ENCODE measurements at regions not wholly inside any gene's neighbourhood (a gene's known extent, or its start where the extent isn't known, plus 50 kb on each side); places are given as distances from the start of the nearest gene placed in this dataset.

DNA sequence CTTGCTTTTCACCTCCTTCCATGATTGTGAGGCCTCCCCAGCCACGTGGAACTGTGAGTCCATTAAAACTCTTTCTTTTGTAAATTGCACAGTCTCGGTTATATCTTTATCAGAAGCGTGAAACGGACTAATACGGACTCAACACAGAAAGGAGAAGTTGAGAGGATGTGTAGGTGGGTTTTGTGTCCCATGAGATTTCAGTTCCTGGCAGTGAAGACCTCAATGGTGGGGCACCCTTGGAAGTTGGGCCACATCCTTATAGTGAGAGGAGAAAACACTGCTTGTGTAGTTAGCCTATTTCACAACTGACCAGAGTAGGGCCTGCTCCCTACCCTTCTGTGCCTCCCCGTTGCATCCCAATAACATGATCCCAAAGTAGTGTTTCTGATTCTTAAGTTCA lies 98.9 kb upstream of the TNC start:
- Mint-ChIP-seq H3K27me3 (peaks cover 11% of the 10 kb centered on the region), H3K4me3 (no peak overlapping the region)

GRCh38 chr9:115220319-115221005 lies 102.5 kb upstream of the TNC start:
- H3K9me3 Mint-ChIP-seq = no peaks in the 10 kb centered on the region
- ATAC-seq (ENCODE audit: low read depth) = no peak
- POLR2A ChIA-PET = no interaction called here
- no peak for DNase-seq
- peaks cover 5% of the 10 kb centered on the region for H3K27me3 Mint-ChIP-seq
- no peak overlapping the region for H3K27ac Mint-ChIP-seq
- H3K4me1 Mint-ChIP-seq = no peaks in the 10 kb centered on the region
- no peaks in the 10 kb centered on the region for H3K36me3 Mint-ChIP-seq
- H3K4me3 Mint-ChIP-seq = no peak overlapping the region

More for the DNA sequence above, 98.9 kb upstream of the TNC start:
- no peaks in the 10 kb centered on the region for H3K9me3 Mint-ChIP-seq
- POLR2A ChIA-PET = no interaction called here
- no peak for DNase-seq
- H3K4me1 Mint-ChIP-seq = no peaks in the 10 kb centered on the region
- ATAC-seq (ENCODE audit: low read depth) = no peak
- no peaks in the 10 kb centered on the region for H3K36me3 Mint-ChIP-seq
- no peak overlapping the region for H3K27ac Mint-ChIP-seq

GRCh38 chr9:115223471-115223870 lies 105.5 kb upstream of the TNC start:
- no peak overlapping the region for H3K4me3 Mint-ChIP-seq
- POLR2A ChIA-PET = no interaction called here
- no peaks in the 10 kb centered on the region for H3K4me1 Mint-ChIP-seq
- no peak overlapping the region for H3K27ac Mint-ChIP-seq
- H3K36me3 Mint-ChIP-seq = no peaks in the 10 kb centered on the region
- DNase-seq (no peak), ATAC-seq (ENCODE audit: low read depth) (no peak)
- no peaks in the 10 kb centered on the region for H3K9me3 Mint-ChIP-seq
- H3K27me3 Mint-ChIP-seq = peaks cover 2% of the 10 kb centered on the region

GRCh38 chr9:115225459-115226116 lies 107.6 kb upstream of the TNC start:
- H3K4me1 Mint-ChIP-seq = no peaks in the 10 kb centered on the region
- H3K9me3 Mint-ChIP-seq = no peaks in the 10 kb centered on the region
- no peak overlapping the region for H3K27ac Mint-ChIP-seq
- DNase-seq (no peak), ATAC-seq (ENCODE audit: low read depth) (no peak)
- no peak overlapping the region for H3K4me3 Mint-ChIP-seq
- H3K36me3 Mint-ChIP-seq = no peaks in the 10 kb centered on the region
- POLR2A ChIA-PET = no interaction called here
- peaks cover 2% of the 10 kb centered on the region for H3K27me3 Mint-ChIP-seq

- no peak for DNase-seq
- no peak for ATAC-seq (ENCODE audit: low read depth)
- Mint-ChIP-seq H3K9me3 (no peaks in the 10 kb centered on the region), H3K36me3 (no peaks in the 10 kb centered on the region), H3K27me3 (peaks cover 6% of the 10 kb centered on the region), H3K4me1 (no peaks in the 10 kb centered on the region), H3K27ac (no peak overlapping the region), H3K4me3 (no peak overlapping the region)
- POLR2A ChIA-PET = no interaction called here
These were observed 108.2 kb upstream of the TNC start for GRCh38 chr9:115226152-115226551.

- Mint-ChIP-seq H3K4me1 (no peaks in the 10 kb centered on the region), H3K9me3 (no peaks in the 10 kb centered on the region), H3K4me3 (no peak overlapping the region), H3K36me3 (no peaks in the 10 kb centered on the region), H3K27ac (no peak overlapping the region), H3K27me3 (peaks cover 4% of the 10 kb centered on the region)
- ATAC-seq (ENCODE audit: low read depth) (no peak), DNase-seq (no peak)
- POLR2A ChIA-PET = no interaction called here
These were observed 111.5 kb upstream of the TNC start for GRCh38 chr9:115229496-115229895.

DNA sequence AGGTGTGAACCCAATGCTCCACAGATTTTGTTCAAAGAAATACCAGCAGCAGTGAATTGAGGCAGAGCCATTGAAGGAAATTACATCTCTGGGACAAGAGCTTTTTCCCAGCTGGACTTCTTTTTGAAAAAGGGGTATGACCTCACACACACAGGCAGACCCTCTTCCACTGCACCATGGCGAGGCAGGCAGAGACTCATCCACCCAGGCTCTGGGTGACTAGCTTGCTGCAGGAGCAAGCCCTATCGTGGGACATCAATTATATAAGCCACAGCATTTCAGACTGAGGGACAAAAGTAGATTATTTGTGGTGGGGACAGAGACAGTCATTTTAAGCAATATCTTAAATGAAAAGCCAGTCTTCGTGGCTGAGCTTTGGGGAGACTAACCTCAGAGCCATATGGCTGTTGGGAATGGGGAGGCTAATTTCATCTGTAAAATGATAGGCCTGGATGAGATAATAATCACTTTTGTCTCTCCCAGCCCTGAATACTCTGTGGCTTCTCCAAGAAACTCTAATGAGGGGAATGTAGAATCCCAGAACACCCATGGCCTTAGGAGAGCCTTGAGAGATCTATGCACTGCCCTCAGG lies 113.1 kb upstream of the TNC start:
- H3K9me3 Mint-ChIP-seq = no peaks in the 10 kb centered on the region
- no peak overlapping the region for H3K4me3 Mint-ChIP-seq
- H3K27ac Mint-ChIP-seq = no peak overlapping the region
- POLR2A ChIA-PET = no interaction called here
- ATAC-seq (ENCODE audit: low read depth) (no peak), DNase-seq (no peak)
- H3K27me3 Mint-ChIP-seq = peaks cover 10% of the 10 kb centered on the region
- no peaks in the 10 kb centered on the region for H3K4me1 Mint-ChIP-seq
- H3K36me3 Mint-ChIP-seq = no peaks in the 10 kb centered on the region

GRCh38 chr9:115232181-115232774 lies 114.3 kb upstream of the TNC start:
- no peaks in the 10 kb centered on the region for H3K36me3 Mint-ChIP-seq
- no peak overlapping the region for H3K27ac Mint-ChIP-seq
- no peaks in the 10 kb centered on the region for H3K4me1 Mint-ChIP-seq
- no peak for DNase-seq
- H3K27me3 Mint-ChIP-seq = peaks cover 12% of the 10 kb centered on the region
- no peak for ATAC-seq (ENCODE audit: low read depth)
- POLR2A ChIA-PET = no interaction called here
- no peaks in the 10 kb centered on the region for H3K9me3 Mint-ChIP-seq
- H3K4me3 Mint-ChIP-seq = no peak overlapping the region

GRCh38 chr9:115234094-115234493 lies 116.1 kb upstream of the TNC start:
- Mint-ChIP-seq H3K27me3 (peaks cover 16% of the 10 kb centered on the region), H3K36me3 (no peaks in the 10 kb centered on the region), H3K27ac (no peak overlapping the region), H3K4me1 (no peaks in the 10 kb centered on the region), H3K4me3 (no peak overlapping the region), H3K9me3 (no peaks in the 10 kb centered on the region)
- POLR2A ChIA-PET = no interaction called here
- DNase-seq (no peak), ATAC-seq (ENCODE audit: low read depth) (no peak)

GRCh38 chr9:115235221-115235620 lies 117.3 kb upstream of the TNC start:
- POLR2A ChIA-PET = no interaction called here
- no peak overlapping the region for H3K4me3 Mint-ChIP-seq
- no peaks in the 10 kb centered on the region for H3K9me3 Mint-ChIP-seq
- peaks cover 16% of the 10 kb centered on the region for H3K27me3 Mint-ChIP-seq
- ATAC-seq (ENCODE audit: low read depth) (no peak), DNase-seq (no peak)
- no peaks in the 10 kb centered on the region for H3K4me1 Mint-ChIP-seq
- no peak overlapping the region for H3K27ac Mint-ChIP-seq
- no peaks in the 10 kb centered on the region for H3K36me3 Mint-ChIP-seq

DNA sequence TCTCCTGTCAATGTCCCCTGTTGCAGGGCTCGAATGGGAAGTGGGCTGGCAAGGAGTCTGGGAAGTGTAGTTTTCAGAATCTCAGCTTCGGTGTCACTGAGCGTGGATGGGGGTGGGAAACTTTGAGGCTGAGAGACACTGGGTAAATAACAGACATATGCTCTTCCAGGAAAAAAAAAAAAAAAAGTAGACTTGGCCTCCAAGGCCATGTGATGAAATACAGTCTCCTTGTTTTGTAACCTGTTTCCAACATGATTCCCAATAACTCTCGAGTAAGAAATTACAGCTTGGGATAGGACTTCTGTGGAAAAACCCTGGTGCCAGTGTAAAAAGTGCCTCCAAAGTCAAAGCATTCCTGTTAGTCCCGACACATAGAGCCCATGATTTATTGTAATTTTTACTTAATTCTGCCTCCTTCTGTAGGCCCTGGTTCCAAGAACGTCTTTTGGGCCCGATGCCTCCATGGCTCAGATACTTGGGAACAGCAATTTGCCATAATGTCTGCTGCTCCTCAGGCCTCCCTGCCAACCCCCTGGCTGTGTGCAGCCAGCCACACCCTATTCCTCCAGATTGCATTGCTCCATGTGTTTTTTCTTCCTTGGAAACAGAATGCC lies 119.5 kb upstream of the TNC start:
- no peak for ATAC-seq (ENCODE audit: low read depth)
- H3K27ac Mint-ChIP-seq = no peak overlapping the region
- H3K4me3 Mint-ChIP-seq = no peak overlapping the region
- no peak for DNase-seq
- no peaks in the 10 kb centered on the region for H3K9me3 Mint-ChIP-seq
- peaks cover 12% of the 10 kb centered on the region for H3K27me3 Mint-ChIP-seq
- no peaks in the 10 kb centered on the region for H3K36me3 Mint-ChIP-seq
- POLR2A ChIA-PET = no interaction called here
- H3K4me1 Mint-ChIP-seq = no peaks in the 10 kb centered on the region

DNA sequence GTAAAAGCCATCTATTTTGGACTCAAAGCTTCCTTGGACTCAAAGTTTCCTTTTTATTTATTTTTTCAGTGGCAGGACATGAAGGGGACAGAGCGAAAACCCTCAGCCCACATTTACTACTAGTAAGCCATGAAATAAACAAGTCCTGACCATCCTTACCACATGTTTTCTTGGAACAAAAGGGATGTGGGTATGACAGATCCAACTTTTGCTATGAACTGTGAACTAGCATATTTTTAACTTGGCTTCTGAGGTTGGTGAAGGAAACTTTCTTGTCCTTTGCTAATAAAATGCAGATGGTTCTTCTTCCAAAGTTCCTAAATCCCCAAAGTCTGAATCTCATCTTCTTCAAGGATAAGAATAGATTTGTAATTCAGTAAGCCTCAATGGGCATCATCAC lies 122.7 kb upstream of the TNC start:
- Mint-ChIP-seq H3K27ac (no peak overlapping the region), H3K4me1 (no peaks in the 10 kb centered on the region), H3K4me3 (no peak overlapping the region), H3K27me3 (peaks cover 9% of the 10 kb centered on the region), H3K36me3 (no peaks in the 10 kb centered on the region), H3K9me3 (no peaks in the 10 kb centered on the region)
- DNase-seq (no peak), ATAC-seq (ENCODE audit: low read depth) (no peak)
- POLR2A ChIA-PET = no interaction called here

GRCh38 chr9:115241641-115242040 lies 123.7 kb upstream of the TNC start:
- H3K4me1 Mint-ChIP-seq = no peaks in the 10 kb centered on the region
- H3K27me3 Mint-ChIP-seq = peaks cover 4% of the 10 kb centered on the region
- H3K27ac Mint-ChIP-seq = no peak overlapping the region

DNA sequence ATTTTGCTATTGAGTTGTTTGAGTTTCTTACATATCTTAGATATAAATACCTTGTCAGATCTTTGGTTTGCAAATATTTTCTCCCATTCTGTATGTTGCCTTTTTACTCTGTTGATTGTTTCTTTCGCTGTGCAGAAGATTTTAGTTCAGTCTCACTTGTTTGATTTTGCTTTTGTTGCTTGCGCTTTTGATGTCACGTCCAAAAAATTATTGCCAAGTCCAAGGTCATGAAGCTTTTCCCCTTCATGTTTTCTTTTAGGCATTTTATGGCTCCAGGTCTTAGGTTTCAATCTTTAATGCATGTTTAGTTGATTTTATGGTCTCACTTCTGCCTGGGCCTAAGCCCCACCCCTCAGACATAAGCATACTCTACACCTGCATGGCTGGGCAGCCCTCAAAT lies 131.5 kb upstream of the TNC start:
- Mint-ChIP-seq H3K9me3 (no peaks in the 10 kb centered on the region), H3K4me3 (no peak overlapping the region), H3K4me1 (no peaks in the 10 kb centered on the region), H3K27me3 (peaks cover 2% of the 10 kb centered on the region), H3K36me3 (no peaks in the 10 kb centered on the region), H3K27ac (no peak overlapping the region)
- DNase-seq = no peak
- POLR2A ChIA-PET = no interaction called here
- ATAC-seq (ENCODE audit: low read depth) = no peak

More at GRCh38 chr9:115241641-115242040, 123.7 kb upstream of the TNC start:
- POLR2A ChIA-PET = no interaction called here
- no peaks in the 10 kb centered on the region for H3K36me3 Mint-ChIP-seq
- ATAC-seq (ENCODE audit: low read depth) (no peak), DNase-seq (no peak)
- H3K4me3 Mint-ChIP-seq = no peak overlapping the region
- H3K9me3 Mint-ChIP-seq = no peaks in the 10 kb centered on the region
